Sciatic nerve (tissue), 2 donors: ENCODE measurements at regions not wholly inside any gene's neighbourhood (a gene's known extent, or its start where the extent isn't known, plus 50 kb on each side); places are given as distances from the start of the nearest gene placed in this dataset.

ENCODE experiments used
- ATAC-seq: fragments of 200-7000 bp; cut with Tn5 transposase; one replicate; pipeline ENCODE4 v1.9.1; 2020; ENCODE audit warnings: mild to moderate bottlenecking, moderate library complexity
- DNase-seq: peaks from one replicate; pipeline ENCODE4 v3.0.0-alpha.2; 2020; ENCODE audit warnings: low spot score
- intact Hi-C: fragments of 100-400 bp; cut with DNase I; formaldehyde crosslinking; loops from one replicate; pipeline ENCODE4 v1.14.2; 2022
- donor health status: DM: no; HTN: no; CAD: no.
- donor health status: DM: no; HTN: no; CAD: no.

GRCh38 chr3:66165660-66166059 lies 55.1 kb upstream of the SLC25A26 start:
- intact Hi-C loops, result no loop called here
- ATAC-seq, result no peak

GRCh38 chr3:66164155-66164554 lies 56.6 kb upstream of the SLC25A26 start:
- DNase-seq, result no peak
- intact Hi-C loops, result no loop called here
- no peak for ATAC-seq

More at GRCh38 chr3:66165660-66166059, 55.1 kb upstream of the SLC25A26 start:
- no peak for DNase-seq

- no peak for DNase-seq
- intact Hi-C loops, result no loop called here
These were observed 57.6 kb upstream of the SLC25A26 start for GRCh38 chr3:66163222-66163621.

GRCh38 chr3:66162766-66163165 lies 58.0 kb upstream of the SLC25A26 start:
- intact Hi-C loops, result no loop called here

More at GRCh38 chr3:66163222-66163621, 57.6 kb upstream of the SLC25A26 start:
- ATAC-seq, result no peak

GRCh38 chr3:66158933-66159683 lies 61.7 kb upstream of the SLC25A26 start:
- ATAC-seq, result no peak
- intact Hi-C loops, result no loop called here
- DNase-seq, result no peak

More at GRCh38 chr3:66162766-66163165, 58.0 kb upstream of the SLC25A26 start:
- ATAC-seq (no peak), DNase-seq (no peak)

GRCh38 chr3:66154444-66154861 lies 66.3 kb upstream of the SLC25A26 start:
- ATAC-seq (no peak), DNase-seq (no peak)
- intact Hi-C loops, result no loop called here

GRCh38 chr3:66153481-66154443 lies 67.0 kb upstream of the SLC25A26 start:
- peak; percentile 79 for ATAC-seq
- intact Hi-C loops, result no loop called here
- DNase-seq, result no peak

GRCh38 chr3:66152336-66152735 lies 68.5 kb upstream of the SLC25A26 start:
- intact Hi-C loops, result no loop called here
- ATAC-seq (no peak), DNase-seq (no peak)

DNA sequence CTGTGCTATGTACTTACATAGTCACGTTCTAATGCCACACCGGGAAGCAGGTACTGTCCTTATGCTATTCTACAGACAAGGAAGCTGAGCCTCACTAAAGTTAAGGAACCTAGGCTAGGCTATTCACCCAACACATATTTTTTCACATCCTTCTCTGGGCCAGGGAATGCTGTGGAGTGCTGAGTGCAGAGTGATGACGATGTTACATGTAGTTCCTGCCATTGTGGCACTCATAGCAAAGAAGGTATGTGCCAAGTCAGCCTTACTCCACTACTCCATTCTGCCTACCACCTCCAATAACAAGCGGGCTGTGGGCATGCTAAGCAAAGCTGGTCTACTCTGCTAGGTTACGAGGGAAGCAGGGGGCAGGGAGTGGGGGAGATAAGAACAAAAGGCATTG lies 69.8 kb upstream of the SLC25A26 start:
- DNase-seq, result no peak
- ATAC-seq, result no peak
- intact Hi-C loops, result no loop called here

GRCh38 chr3:66149269-66149668 lies 71.5 kb upstream of the SLC25A26 start:
- DNase-seq (no peak), ATAC-seq (no peak)
- intact Hi-C loops, result no loop called here

DNA sequence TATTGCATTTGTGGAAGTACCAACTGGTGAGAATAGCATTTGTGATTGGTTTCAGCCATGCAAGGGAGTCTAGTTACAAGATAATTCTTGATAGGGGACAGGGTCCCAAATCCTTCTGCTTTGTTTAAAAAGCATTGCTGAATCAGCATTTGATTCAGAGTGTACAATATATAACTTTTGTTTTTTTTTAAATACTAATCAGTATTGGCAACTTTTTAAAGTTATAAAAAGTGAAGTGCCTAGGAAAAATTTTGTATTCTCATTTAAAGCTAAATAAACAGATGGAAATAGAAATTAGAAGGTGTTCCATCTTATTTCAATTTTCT lies 75.4 kb upstream of the SLC25A26 start:
- ATAC-seq (no peak), DNase-seq (no peak)
- intact Hi-C loops, result no loop called here

GRCh38 chr3:66144568-66145407 lies 76.0 kb upstream of the SLC25A26 start:
- no peak for DNase-seq
- ATAC-seq, result no peak
- intact Hi-C loops, result no loop called here

DNA sequence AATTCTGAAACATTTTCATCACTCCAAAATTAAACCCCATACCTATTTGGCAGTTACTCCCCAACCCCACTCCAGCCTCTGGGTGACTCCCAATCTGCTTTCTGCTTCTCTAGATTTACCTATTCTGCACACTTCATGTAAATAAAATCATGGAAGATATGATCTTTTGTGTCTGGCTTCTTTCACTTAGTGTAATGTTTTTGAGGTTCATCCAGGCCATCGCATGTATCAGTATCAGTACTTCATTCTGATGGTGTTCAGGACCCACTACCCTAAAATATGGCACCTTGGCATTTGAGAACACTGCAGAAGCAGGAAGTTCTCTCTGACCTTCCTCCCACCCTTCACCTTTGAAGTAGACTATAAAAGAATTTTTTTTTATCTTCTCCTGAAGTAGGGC lies 78.7 kb upstream of the SLC25A26 start:
- DNase-seq, result no peak
- intact Hi-C loops, result no loop called here
- no peak for ATAC-seq

DNA sequence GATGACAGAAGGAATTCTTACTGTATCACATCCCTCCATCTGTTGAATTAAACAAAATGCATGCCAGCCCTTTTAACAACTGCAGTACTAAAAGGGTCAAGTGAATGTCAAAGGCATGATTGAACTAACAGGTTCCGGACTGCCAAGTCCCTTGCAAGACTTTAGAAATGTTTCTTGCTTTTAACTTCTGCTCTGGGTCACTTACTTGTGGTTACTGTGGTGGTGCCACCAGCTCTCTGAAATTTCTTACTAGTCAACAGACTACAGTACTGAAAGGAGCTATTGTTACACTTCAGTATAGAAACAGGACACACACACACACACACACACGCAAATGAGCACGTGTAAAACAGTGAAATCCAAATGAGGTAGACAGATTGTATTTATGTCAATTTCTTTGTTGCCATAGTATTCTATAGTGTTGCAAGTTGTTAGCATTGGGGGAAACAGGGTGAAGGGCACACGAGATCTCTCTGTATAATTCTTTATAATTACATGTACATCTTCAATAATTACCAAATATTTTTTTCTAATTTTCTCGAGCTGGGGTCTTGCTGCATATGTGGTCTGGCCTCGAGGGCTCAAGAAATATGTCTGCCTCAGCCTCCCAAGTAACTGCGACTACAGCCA lies 79.9 kb upstream of the SLC25A26 start:
- intact Hi-C loops, result no loop called here
- ATAC-seq, result no peak
- no peak for DNase-seq

- ATAC-seq, result no peak
- intact Hi-C loops, result no loop called here
- DNase-seq, result no peak
These were observed 80.7 kb upstream of the SLC25A26 start for GRCh38 chr3:66140106-66140505.

DNA sequence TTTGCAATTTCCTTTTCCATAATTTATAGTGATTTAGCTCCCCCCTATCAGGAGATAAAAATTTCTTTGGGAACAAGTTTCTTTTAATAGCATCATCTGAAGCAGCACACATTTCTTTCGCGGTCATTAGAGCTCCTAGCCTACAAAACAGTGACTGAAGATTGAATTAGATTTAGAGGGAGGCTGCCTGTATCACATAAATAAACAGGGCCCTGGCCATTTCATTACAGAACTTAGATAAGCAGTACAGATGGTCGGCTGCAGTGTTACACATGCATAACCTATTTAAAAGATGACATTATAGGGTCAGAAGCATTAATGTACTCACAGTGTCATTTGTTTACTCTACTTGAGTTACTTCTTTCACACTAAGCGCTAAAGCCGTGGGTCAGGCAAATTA lies 81.4 kb upstream of the SLC25A26 start:
- intact Hi-C loops, result no loop called here
- ATAC-seq (no peak), DNase-seq (no peak)

- peak; percentile 71 for ATAC-seq
- DNase-seq, result peak; percentile 64
- intact Hi-C loops, result no loop called here
These were observed 82.2 kb upstream of the SLC25A26 start for GRCh38 chr3:66138336-66139313.

GRCh38 chr3:66136597-66136996 lies 84.2 kb upstream of the SLC25A26 start:
- DNase-seq (no peak), ATAC-seq (no peak)
- intact Hi-C loops, result no loop called here
